Muscle layer of colon (tissue), 2 donors: ENCODE measurements at regions not wholly inside any gene's neighbourhood (a gene's known extent, or its start where the extent isn't known, plus 50 kb on each side); places are given as distances from the start of the nearest gene placed in this dataset.
"Not testable (repeated sequence)": the region's sequence is repeated elsewhere in the genome, so short reads cannot be mapped to it uniquely, and the experiment has no call there.

ENCODE experiments used
- H3K27ac ChIP-seq: one replicate; pipeline ENCODE4 v1.7.0; 2013; ENCODE audit warnings: low read depth, mild to moderate bottlenecking, low read length, moderate library complexity
- H3K27me3 ChIP-seq, 2 donors: one replicate each; pipeline ENCODE4 v1.7.0; 2013; ENCODE audit warnings: low read length in 2 of 2, mild to moderate bottlenecking in 2 of 2; ENCODE audit not compliant: insufficient read depth in 2 of 2, control insufficient read depth in 1 of 2
- H3K36me3 ChIP-seq: one replicate; pipeline ENCODE4 v1.7.0; 2013; ENCODE audit warnings: mild to moderate bottlenecking, low read length; ENCODE audit not compliant: insufficient read depth
- H3K4me1 ChIP-seq: one replicate; pipeline ENCODE4 v1.7.0; 2013; ENCODE audit warnings: mild to moderate bottlenecking, low read length; ENCODE audit not compliant: insufficient read depth
- H3K4me3 ChIP-seq, 2 donors: one replicate each; pipeline ENCODE4 v1.7.0; 2013; ENCODE audit warnings: low read length in 2 of 2, low read depth in 1 of 2, mild to moderate bottlenecking in 1 of 2, moderate library complexity in 1 of 2
- H3K9ac ChIP-seq: one replicate; pipeline ENCODE4 v1.7.0; 2013; ENCODE audit warnings: low read length
- H3K9me3 ChIP-seq: one replicate; pipeline ENCODE4 v1.7.0; 2013; ENCODE audit warnings: mild to moderate bottlenecking, low read length
- donor health status: abdominal sarcoma.
- donor health status: Adenocarcinoma of cecum.

DNA sequence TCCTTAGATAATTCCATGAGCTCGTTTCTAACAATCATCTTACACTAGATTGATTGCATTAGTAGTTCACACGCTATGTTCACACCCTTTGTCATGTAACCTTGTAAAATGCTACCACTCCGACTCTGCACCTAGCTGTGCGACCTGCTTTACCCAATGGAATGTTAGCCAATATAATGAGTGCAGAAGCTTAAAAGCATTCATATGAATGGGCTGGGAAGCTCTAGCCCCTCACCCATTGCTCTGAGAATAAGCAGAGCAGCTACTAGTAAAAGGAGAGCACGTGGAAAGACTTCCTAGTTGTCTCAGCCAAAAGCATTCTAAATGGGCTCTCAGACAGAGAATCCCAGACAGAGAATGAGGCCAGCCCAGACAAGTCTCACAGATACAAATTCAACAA is 410.6 kb upstream of the UBE2E2 start:
- Histone ChIP-seq H3K9ac (no peak overlapping the region), H3K4me1 (no peaks in the 10 kb centered on the region), H3K27ac (no peak overlapping the region)

GRCh38 chr3:22795917-22796316 is 407.2 kb upstream of the UBE2E2 start:
- Histone ChIP-seq H3K27me3 (no peaks in the 10 kb centered on the region), H3K4me1 (no peaks in the 10 kb centered on the region), H3K9ac (no peak overlapping the region), H3K36me3 (no peaks in the 10 kb centered on the region), H3K9me3 (no peaks in the 10 kb centered on the region), H3K4me3 (no peak overlapping the region), H3K27ac (no peak overlapping the region)

More for the DNA sequence above, 410.6 kb upstream of the UBE2E2 start:
- Histone ChIP-seq H3K4me3 (no peak overlapping the region), H3K36me3 (no peaks in the 10 kb centered on the region), H3K27me3 (no peaks in the 10 kb centered on the region), H3K9me3 (no peaks in the 10 kb centered on the region)

- no peaks in the 10 kb centered on the region for H3K36me3 ChIP-seq
- H3K9me3 ChIP-seq, result no peaks in the 10 kb centered on the region
- H3K4me1 ChIP-seq, result no peaks in the 10 kb centered on the region
- no peak overlapping the region for H3K9ac ChIP-seq
- no peaks in the 10 kb centered on the region for H3K27me3 ChIP-seq
- no peak overlapping the region for H3K4me3 ChIP-seq
- no peak overlapping the region for H3K27ac ChIP-seq
Observed at GRCh38 chr3:22798461-22798860, 404.7 kb upstream of the UBE2E2 start.

DNA sequence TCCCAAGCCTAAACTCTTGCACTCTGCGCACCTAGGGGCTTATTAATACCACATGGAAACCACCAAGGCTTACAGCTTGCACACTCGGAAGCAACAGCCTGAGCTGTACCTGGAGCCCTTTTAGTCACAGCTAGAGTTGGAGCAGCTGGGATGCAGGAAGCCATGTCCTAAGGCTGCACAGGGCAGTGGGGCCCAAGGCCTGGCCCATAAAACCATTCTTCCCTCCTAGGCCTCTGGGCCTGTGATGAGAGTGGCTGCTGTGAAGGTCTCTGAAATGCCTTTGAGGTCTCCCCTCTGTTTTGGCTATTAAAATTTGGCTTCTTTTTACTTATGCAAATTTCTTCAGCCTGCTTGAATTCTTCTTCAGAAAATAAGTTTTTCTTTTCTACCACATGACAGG is 383.9 kb upstream of the UBE2E2 start:
- Histone ChIP-seq H3K9me3 (no peaks in the 10 kb centered on the region), H3K4me1 (no peaks in the 10 kb centered on the region), H3K9ac (no peak overlapping the region), H3K27me3 (no peaks in the 10 kb centered on the region), H3K36me3 (no peaks in the 10 kb centered on the region), H3K4me3 (no peak overlapping the region), H3K27ac (no peak overlapping the region)

GRCh38 chr3:22835041-22835440 is 368.1 kb upstream of the UBE2E2 start:
- Histone ChIP-seq H3K27me3 (no peaks in the 10 kb centered on the region), H3K27ac (no peak overlapping the region), H3K9me3 (no peaks in the 10 kb centered on the region), H3K4me1 (no peaks in the 10 kb centered on the region), H3K36me3 (no peaks in the 10 kb centered on the region), H3K4me3 (no peak overlapping the region), H3K9ac (no peak overlapping the region)

- Histone ChIP-seq H3K4me1 (no peaks in the 10 kb centered on the region), H3K27me3 (no peaks in the 10 kb centered on the region), H3K4me3 (no peak overlapping the region), H3K9me3 (no peaks in the 10 kb centered on the region), H3K36me3 (no peaks in the 10 kb centered on the region), H3K27ac (no peak overlapping the region), H3K9ac (no peak overlapping the region)
Observed at GRCh38 chr3:22836131-22836530, 367.0 kb upstream of the UBE2E2 start.

DNA sequence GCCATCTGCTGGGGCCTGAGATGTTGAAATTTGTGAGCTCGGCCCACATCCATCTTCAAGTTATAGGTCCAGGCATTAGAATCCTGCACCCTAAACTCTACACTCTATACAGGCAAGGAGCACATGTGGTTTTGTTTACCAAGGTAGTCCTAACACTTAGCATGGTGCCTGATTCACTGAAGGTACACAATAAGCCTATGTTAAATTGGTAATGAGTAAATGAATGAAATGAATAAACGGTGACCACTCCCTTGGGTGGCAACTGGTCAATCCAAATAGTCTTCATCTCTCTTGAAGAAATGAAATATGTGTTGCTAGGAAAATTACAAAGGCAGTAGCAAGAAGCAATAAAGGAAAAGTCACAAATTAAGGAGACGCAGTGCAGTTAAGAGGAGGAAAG is 359.3 kb upstream of the UBE2E2 start:
- Histone ChIP-seq H3K27ac (no peak overlapping the region), H3K36me3 (no peaks in the 10 kb centered on the region), H3K4me1 (no peaks in the 10 kb centered on the region), H3K9ac (no peak overlapping the region), H3K9me3 (no peaks in the 10 kb centered on the region), H3K4me3 (no peak overlapping the region), H3K27me3 (no peaks in the 10 kb centered on the region)

DNA sequence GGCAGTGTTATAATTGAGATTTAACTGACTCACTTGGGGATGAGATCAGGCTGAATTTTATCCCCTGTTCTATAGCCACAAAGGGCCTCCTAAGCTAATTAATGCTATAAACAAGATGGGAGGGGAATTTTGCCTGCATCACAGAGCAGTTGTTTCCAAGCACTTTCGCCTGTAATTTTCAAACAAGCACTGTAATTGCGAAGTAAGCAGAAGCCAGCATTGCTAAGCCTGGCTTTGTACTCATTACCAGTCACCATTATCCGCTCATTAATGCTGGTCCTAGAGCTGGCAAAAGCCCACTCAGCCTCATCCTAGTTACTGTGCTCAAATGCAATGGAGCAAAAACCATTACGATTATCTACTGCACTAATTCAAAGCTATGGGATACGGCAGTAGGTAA is 356.6 kb upstream of the UBE2E2 start:
- H3K9ac ChIP-seq, result no peak overlapping the region
- H3K9me3 ChIP-seq, result no peaks in the 10 kb centered on the region
- H3K4me1 ChIP-seq, result no peaks in the 10 kb centered on the region
- no peaks in the 10 kb centered on the region for H3K27me3 ChIP-seq
- H3K36me3 ChIP-seq, result no peaks in the 10 kb centered on the region
- H3K27ac ChIP-seq, result no peak overlapping the region
- H3K4me3 ChIP-seq, result no peak overlapping the region

DNA sequence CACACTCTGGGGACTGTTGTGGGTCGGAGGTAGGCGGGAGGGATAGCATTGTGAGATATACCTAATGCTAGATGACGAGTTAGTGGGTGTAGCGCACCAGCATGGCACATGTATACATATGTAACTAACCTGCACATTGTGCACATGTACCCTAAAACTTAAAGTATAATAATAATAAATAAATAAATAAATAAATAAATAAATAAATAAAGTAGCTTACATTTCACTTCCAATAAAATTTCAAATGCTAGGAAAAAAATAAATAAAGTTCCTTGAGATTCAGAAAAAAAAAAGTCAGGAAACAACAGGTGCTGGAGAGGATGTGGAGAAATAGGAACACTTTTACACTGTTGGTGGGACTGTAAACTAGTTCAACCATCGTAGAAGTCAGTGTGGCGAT is 353.5 kb upstream of the UBE2E2 start:
- H3K4me1 ChIP-seq, H3K9ac ChIP-seq, H3K9me3 ChIP-seq, H3K27ac ChIP-seq, H3K36me3 ChIP-seq, H3K27me3 ChIP-seq, H3K4me3 ChIP-seq: not testable (repeated sequence)

DNA sequence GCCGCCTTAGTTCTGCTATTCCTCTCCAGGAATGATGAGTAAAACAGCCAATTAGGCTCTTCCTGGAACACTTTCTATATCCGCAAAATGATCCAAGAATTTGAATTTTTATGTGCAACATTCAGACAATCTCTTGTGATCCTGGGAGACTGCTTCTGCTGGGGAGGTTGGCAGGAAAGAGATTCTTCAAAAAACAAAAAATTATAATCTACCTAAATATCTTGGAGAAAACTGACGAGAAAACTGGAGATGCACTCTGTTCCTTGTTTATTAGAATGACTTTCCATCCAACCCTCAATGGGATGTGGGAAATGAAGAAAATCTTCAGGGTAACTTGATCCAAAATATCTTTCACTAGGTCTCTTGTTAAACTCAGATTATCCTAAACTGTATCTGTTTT is 346.3 kb upstream of the UBE2E2 start:
- Histone ChIP-seq H3K9ac (no peak overlapping the region), H3K9me3 (no peaks in the 10 kb centered on the region), H3K36me3 (no peaks in the 10 kb centered on the region), H3K27ac (no peak overlapping the region), H3K4me3 (no peak overlapping the region), H3K27me3 (no peaks in the 10 kb centered on the region), H3K4me1 (no peaks in the 10 kb centered on the region)

DNA sequence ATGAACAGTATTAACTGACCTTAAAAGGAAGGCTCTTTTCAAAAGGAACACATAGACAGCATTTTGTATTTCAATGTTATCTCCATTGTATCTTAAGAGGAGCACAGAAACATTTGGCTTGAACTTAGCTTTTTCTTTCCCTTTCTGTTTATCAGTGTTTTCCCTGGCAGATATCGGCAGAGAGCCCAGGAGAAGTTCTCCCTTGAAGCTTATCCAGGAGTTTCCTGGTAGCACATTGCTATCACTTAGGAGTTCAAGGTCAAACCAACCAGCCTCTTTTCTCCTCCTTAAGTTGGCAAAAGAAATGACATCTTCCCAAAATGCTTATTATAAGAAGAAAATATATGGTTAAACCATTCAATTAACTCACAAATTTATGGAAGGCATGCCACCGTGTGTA is 344.6 kb upstream of the UBE2E2 start:
- H3K4me1 ChIP-seq, result no peaks in the 10 kb centered on the region
- H3K9me3 ChIP-seq, result no peaks in the 10 kb centered on the region
- H3K9ac ChIP-seq, result no peak overlapping the region
- no peaks in the 10 kb centered on the region for H3K36me3 ChIP-seq
- H3K27ac ChIP-seq, result no peak overlapping the region
- H3K4me3 ChIP-seq, result no peak overlapping the region
- H3K27me3 ChIP-seq, result no peaks in the 10 kb centered on the region

DNA sequence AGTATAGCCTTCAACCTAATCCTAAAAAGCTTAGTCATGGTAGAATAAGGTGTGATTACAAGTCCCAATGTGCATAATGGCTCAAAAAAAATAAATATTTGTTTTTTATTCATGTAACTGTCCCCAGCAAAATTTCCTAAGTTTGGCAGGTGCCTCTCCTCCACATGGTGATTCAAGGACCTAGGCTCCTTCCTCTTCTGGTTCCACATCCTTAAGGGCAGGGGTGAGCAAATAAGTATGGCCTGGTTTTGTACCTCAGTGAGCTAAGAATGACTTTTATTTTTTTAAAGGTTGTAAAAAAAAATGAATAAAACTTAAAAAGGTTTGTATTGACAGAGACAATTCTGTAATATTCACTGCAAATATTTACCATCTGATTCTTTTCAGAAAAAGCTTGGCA is 343.5 kb upstream of the UBE2E2 start:
- no peak overlapping the region for H3K9ac ChIP-seq
- H3K9me3 ChIP-seq, result no peaks in the 10 kb centered on the region
- H3K27me3 ChIP-seq, result no peaks in the 10 kb centered on the region
- no peaks in the 10 kb centered on the region for H3K36me3 ChIP-seq
- no peak overlapping the region for H3K27ac ChIP-seq
- no peak overlapping the region for H3K4me3 ChIP-seq
- no peaks in the 10 kb centered on the region for H3K4me1 ChIP-seq
